Smooth muscle cell (in vitro differentiated cells): ENCODE measurements at regions not wholly inside any gene's neighbourhood (a gene's known extent, or its start where the extent isn't known, plus 50 kb on each side); places are given as distances from the start of the nearest gene placed in this dataset.
A peak's percentile ranks its signal among the peaks of the same experiment; 100 is the strongest.

Source experiments
- DNase-seq: peaks from one replicate; lab custom pipeline; 2025; ENCODE audit not compliant: unreplicated experiment; lab: John Stamatoyannopoulos, UW
- H2AFZ ChIP-seq: fragments of 200-600 bp; sonication (generic); 2 replicates; pipeline ENCODE4 v1.6.0; 2016; ENCODE audit warnings: antibody characterized with exemption, low read depth, mild to moderate bottlenecking
- H3F3A ChIP-seq: fragments of 200-600 bp; sonication (generic); 2 replicates; pipeline ENCODE4 v1.6.0; 2017; ENCODE audit warnings: antibody characterized with exemption, low read depth
- H3K27ac ChIP-seq: fragments of 200-600 bp; sonication (generic); 2 replicates; pipeline ENCODE4 v1.5.1; 2016; ENCODE audit warnings: low read depth, mild to moderate bottlenecking
- H3K27me3 ChIP-seq: fragments of 200-600 bp; sonication (generic); 2 replicates; pipeline ENCODE4 v1.6.1; 2016; ENCODE audit warnings: low read depth, mild to moderate bottlenecking
- H3K36me3 ChIP-seq: fragments of 200-600 bp; sonication (generic); 2 replicates; pipeline ENCODE4 v1.5.1; 2016; ENCODE audit warnings: low read depth
- H3K4me1 ChIP-seq: fragments of 200-600 bp; sonication (generic); 2 replicates; pipeline ENCODE4 v1.5.1; 2016; ENCODE audit warnings: low read depth
- H3K4me2 ChIP-seq: fragments of 200-600 bp; sonication (generic); 2 replicates; pipeline ENCODE4 v1.6.0; 2016; ENCODE audit warnings: mild to moderate bottlenecking
- H3K4me3 ChIP-seq: fragments of 200-600 bp; sonication (generic); 2 replicates; pipeline ENCODE4 v1.5.1; 2016; ENCODE audit warnings: mild to moderate bottlenecking
- H3K79me2 ChIP-seq: fragments of 200-600 bp; sonication (generic); 2 replicates; pipeline ENCODE4 v1.6.0; 2016; ENCODE audit warnings: low read depth, mild to moderate bottlenecking
- H3K9ac ChIP-seq: fragments of 200-600 bp; sonication (generic); 2 replicates; pipeline ENCODE4 v1.6.0; 2016; ENCODE audit warnings: low read depth
- H3K9me3 ChIP-seq: fragments of 200-600 bp; sonication (generic); replicated peaks from 2 replicates; pipeline ENCODE4 v1.5.1; 2016; ENCODE audit warnings: low read depth
- H4K20me1 ChIP-seq: fragments of 200-600 bp; sonication (generic); 2 replicates; pipeline ENCODE4 v1.6.0; 2016; ENCODE audit warnings: low read depth
- WGBS: methylation state at CpG from one replicate; pipeline ENCODE4 v1.1.7; 2016; ENCODE audit warnings: low lambda C conversion rate; 5-methylcytosine and 5-hydroxymethylcytosine counted together
- TF ChIP-seq, protein P1 (sequence below): fragments of 200-600 bp; sonication (generic); IDR thresholded peaks from 2 replicates; pipeline ENCODE4 v1.5.1; 2017; ENCODE audit warnings: borderline replicate concordance, mild to moderate bottlenecking, antibody characterized with exemption; ENCODE audit not compliant: insufficient read depth, poor library complexity, severe bottlenecking

DNA sequence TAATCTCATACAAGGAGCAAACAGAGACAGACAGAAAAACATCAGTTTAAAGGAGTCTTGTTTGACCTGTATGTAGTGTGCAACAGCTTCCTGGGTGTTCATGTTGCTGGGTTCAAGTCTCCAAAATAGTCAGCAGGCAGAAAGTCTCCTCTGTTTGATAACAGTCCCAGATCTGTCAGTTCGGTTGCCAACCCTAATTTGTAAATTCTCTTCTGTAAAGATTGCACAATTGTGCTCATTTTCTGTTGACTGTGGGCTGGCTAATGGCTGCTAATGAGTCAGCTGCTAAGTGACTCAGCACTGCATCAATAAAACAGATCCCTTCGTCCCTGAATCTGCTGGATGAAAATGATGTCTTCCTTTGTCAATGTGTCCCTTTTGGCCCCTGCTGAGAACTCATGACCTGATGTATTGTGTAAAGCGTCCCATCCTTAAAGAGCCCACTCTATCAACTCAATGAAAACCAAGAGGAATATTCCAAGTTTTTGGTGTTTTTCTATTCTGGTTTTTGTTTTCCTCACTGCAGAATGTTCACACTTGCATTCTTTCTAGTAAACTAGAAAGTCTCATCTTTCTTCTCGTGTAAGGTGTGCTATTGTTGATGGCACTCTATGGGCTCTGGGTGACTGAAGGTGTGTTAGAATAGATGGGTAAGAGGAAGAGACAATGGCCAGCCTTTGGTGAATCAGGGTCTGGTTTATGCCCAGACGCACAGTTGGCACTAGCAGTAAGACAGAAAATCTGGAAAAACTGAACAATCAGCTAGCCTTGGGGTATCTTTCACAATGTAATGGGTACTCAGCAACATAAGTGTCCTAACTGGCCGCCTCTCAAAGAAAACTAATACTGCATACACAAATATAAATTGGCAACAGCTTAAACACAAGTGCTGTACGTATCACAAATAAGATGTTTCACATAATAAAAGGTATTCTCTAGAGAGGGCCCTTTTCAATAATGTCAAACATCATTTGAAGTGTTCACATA is 75.1 kb upstream of the SIPA1L2 start:
- H2AFZ ChIP-seq, result peak overlapping the region; percentile 40
- H3K4me1 ChIP-seq, result no peaks in the 10 kb centered on the region
- no peaks in the 10 kb centered on the region for H3K9me3 ChIP-seq
- no peaks in the 10 kb centered on the region for H3K79me2 ChIP-seq
- H3K27ac ChIP-seq, result peak overlapping the region; percentile 73
- no peak for DNase-seq
- peak overlapping the region; percentile 59 for H3K4me2 ChIP-seq
- WGBS, result 50% methylated on average over 7 of the region's 7 CpGs
- no peak overlapping the region for H3K4me3 ChIP-seq
- TF ChIP-seq, protein P1, sequence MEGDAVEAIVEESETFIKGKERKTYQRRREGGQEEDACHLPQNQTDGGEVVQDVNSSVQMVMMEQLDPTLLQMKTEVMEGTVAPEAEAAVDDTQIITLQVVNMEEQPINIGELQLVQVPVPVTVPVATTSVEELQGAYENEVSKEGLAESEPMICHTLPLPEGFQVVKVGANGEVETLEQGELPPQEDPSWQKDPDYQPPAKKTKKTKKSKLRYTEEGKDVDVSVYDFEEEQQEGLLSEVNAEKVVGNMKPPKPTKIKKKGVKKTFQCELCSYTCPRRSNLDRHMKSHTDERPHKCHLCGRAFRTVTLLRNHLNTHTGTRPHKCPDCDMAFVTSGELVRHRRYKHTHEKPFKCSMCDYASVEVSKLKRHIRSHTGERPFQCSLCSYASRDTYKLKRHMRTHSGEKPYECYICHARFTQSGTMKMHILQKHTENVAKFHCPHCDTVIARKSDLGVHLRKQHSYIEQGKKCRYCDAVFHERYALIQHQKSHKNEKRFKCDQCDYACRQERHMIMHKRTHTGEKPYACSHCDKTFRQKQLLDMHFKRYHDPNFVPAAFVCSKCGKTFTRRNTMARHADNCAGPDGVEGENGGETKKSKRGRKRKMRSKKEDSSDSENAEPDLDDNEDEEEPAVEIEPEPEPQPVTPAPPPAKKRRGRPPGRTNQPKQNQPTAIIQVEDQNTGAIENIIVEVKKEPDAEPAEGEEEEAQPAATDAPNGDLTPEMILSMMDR, result no peak
- H3F3A ChIP-seq, result peaks cover 4% of the 10 kb centered on the region
- H3K36me3 ChIP-seq, result no peaks in the 10 kb centered on the region
- H3K27me3 ChIP-seq, result no peaks in the 10 kb centered on the region
- H3K9ac ChIP-seq, result peak overlapping the region; percentile 4
- H4K20me1 ChIP-seq, result no peaks in the 10 kb centered on the region

GRCh38 chr1:232705815-232706575 is 76.1 kb upstream of the SIPA1L2 start:
- H3K27me3 ChIP-seq, result no peaks in the 10 kb centered on the region
- H3K36me3 ChIP-seq, result no peaks in the 10 kb centered on the region
- H3K9me3 ChIP-seq, result no peaks in the 10 kb centered on the region
- H2AFZ ChIP-seq, result no peak overlapping the region
- H3K4me2 ChIP-seq, result no peak overlapping the region
- H3K4me3 ChIP-seq, result no peak overlapping the region
- no peaks in the 10 kb centered on the region for H3K79me2 ChIP-seq
- WGBS, result 83% methylated on average over 7 of the region's 7 CpGs
- H3K4me1 ChIP-seq, result no peaks in the 10 kb centered on the region
- TF ChIP-seq, protein P1, result no peak
- no peak overlapping the region for H3K27ac ChIP-seq
- no peak for DNase-seq
- no peaks in the 10 kb centered on the region for H4K20me1 ChIP-seq
- H3K9ac ChIP-seq, result no peak overlapping the region
- H3F3A ChIP-seq, result peaks cover 4% of the 10 kb centered on the region

- peaks cover 4% of the 10 kb centered on the region for H3F3A ChIP-seq
- no peak overlapping the region for H2AFZ ChIP-seq
- H4K20me1 ChIP-seq, result no peaks in the 10 kb centered on the region
- no peak for DNase-seq
- H3K27me3 ChIP-seq, result no peaks in the 10 kb centered on the region
- no peaks in the 10 kb centered on the region for H3K4me1 ChIP-seq
- no peak overlapping the region for H3K4me2 ChIP-seq
- H3K9me3 ChIP-seq, result no peaks in the 10 kb centered on the region
- H3K27ac ChIP-seq, result no peak overlapping the region
- H3K4me3 ChIP-seq, result no peak overlapping the region
- no peaks in the 10 kb centered on the region for H3K36me3 ChIP-seq
- TF ChIP-seq, protein P1, result no peak
- 81% methylated on average over 2 of the region's 2 CpGs for whole genome bisulfite sequencing
- no peaks in the 10 kb centered on the region for H3K79me2 ChIP-seq
- no peak overlapping the region for H3K9ac ChIP-seq
Observed at GRCh38 chr1:232707142-232707541, 77.2 kb upstream of the SIPA1L2 start.
